ENCODE measurements at regions not wholly inside any gene's neighbourhood (a gene's known extent, or its start where the extent isn't known, plus 50 kb on each side); places are given as distances from the start of the nearest gene placed in this dataset.

DNA sequence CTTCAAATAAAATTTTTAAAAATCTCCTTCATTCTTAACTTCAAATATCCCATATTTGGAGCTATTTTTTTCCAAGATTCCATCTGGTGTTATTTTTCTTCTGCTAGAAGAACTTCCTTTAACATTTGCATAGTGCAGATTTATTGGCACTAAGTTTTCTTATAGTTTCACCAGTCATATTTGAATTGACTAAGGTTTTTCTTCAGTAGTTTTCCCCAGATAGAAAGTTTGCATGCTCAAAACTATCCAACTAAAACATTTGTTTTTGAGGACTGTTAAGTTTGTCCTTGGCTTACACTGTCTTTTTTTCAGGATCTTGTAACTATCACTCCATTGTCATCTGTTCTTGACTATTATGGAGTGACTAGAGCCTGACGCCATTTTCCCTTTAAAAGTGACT, 606.7 kb downstream of the TAF11L14 start:
- TF ChIP-seq, protein P1, sequence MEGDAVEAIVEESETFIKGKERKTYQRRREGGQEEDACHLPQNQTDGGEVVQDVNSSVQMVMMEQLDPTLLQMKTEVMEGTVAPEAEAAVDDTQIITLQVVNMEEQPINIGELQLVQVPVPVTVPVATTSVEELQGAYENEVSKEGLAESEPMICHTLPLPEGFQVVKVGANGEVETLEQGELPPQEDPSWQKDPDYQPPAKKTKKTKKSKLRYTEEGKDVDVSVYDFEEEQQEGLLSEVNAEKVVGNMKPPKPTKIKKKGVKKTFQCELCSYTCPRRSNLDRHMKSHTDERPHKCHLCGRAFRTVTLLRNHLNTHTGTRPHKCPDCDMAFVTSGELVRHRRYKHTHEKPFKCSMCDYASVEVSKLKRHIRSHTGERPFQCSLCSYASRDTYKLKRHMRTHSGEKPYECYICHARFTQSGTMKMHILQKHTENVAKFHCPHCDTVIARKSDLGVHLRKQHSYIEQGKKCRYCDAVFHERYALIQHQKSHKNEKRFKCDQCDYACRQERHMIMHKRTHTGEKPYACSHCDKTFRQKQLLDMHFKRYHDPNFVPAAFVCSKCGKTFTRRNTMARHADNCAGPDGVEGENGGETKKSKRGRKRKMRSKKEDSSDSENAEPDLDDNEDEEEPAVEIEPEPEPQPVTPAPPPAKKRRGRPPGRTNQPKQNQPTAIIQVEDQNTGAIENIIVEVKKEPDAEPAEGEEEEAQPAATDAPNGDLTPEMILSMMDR (IDR thresholded peaks at IDR 0.05 in 4 of 5, conservative IDR thresholded peaks at IDR 0.05 in 1 of 5): no peak
- no peak for TF ChIP-seq POLR2A (IDR thresholded peaks at IDR 0.05)
